Smooth muscle cell (in vitro differentiated cells): ENCODE measurements at regions not wholly inside any gene's neighbourhood (a gene's known extent, or its start where the extent isn't known, plus 50 kb on each side); places are given as distances from the start of the nearest gene placed in this dataset.

Experiments
- DNase-seq: peaks from one replicate; lab custom pipeline; 2025; ENCODE audit not compliant: unreplicated experiment; lab: John Stamatoyannopoulos, UW
- H2AFZ ChIP-seq: fragments of 200-600 bp; sonication (generic); 2 replicates; pipeline ENCODE4 v1.6.0; 2016; ENCODE audit warnings: antibody characterized with exemption, low read depth, mild to moderate bottlenecking
- H3F3A ChIP-seq: fragments of 200-600 bp; sonication (generic); 2 replicates; pipeline ENCODE4 v1.6.0; 2017; ENCODE audit warnings: antibody characterized with exemption, low read depth
- H3K27ac ChIP-seq: fragments of 200-600 bp; sonication (generic); 2 replicates; pipeline ENCODE4 v1.5.1; 2016; ENCODE audit warnings: low read depth, mild to moderate bottlenecking
- H3K27me3 ChIP-seq: fragments of 200-600 bp; sonication (generic); 2 replicates; pipeline ENCODE4 v1.6.1; 2016; ENCODE audit warnings: low read depth, mild to moderate bottlenecking
- H3K36me3 ChIP-seq: fragments of 200-600 bp; sonication (generic); 2 replicates; pipeline ENCODE4 v1.5.1; 2016; ENCODE audit warnings: low read depth
- H3K4me1 ChIP-seq: fragments of 200-600 bp; sonication (generic); 2 replicates; pipeline ENCODE4 v1.5.1; 2016; ENCODE audit warnings: low read depth
- H3K4me2 ChIP-seq: fragments of 200-600 bp; sonication (generic); 2 replicates; pipeline ENCODE4 v1.6.0; 2016; ENCODE audit warnings: mild to moderate bottlenecking
- H3K4me3 ChIP-seq: fragments of 200-600 bp; sonication (generic); 2 replicates; pipeline ENCODE4 v1.5.1; 2016; ENCODE audit warnings: mild to moderate bottlenecking
- H3K79me2 ChIP-seq: fragments of 200-600 bp; sonication (generic); 2 replicates; pipeline ENCODE4 v1.6.0; 2016; ENCODE audit warnings: low read depth, mild to moderate bottlenecking
- H3K9ac ChIP-seq: fragments of 200-600 bp; sonication (generic); 2 replicates; pipeline ENCODE4 v1.6.0; 2016; ENCODE audit warnings: low read depth
- H3K9me3 ChIP-seq: fragments of 200-600 bp; sonication (generic); replicated peaks from 2 replicates; pipeline ENCODE4 v1.5.1; 2016; ENCODE audit warnings: low read depth
- H4K20me1 ChIP-seq: fragments of 200-600 bp; sonication (generic); 2 replicates; pipeline ENCODE4 v1.6.0; 2016; ENCODE audit warnings: low read depth
- WGBS: methylation state at CpG from one replicate; pipeline ENCODE4 v1.1.7; 2016; ENCODE audit warnings: low lambda C conversion rate; 5-methylcytosine and 5-hydroxymethylcytosine counted together
- TF ChIP-seq, protein P1 (sequence below): fragments of 200-600 bp; sonication (generic); IDR thresholded peaks from 2 replicates; pipeline ENCODE4 v1.5.1; 2017; ENCODE audit warnings: borderline replicate concordance, mild to moderate bottlenecking, antibody characterized with exemption; ENCODE audit not compliant: insufficient read depth, poor library complexity, severe bottlenecking

DNA sequence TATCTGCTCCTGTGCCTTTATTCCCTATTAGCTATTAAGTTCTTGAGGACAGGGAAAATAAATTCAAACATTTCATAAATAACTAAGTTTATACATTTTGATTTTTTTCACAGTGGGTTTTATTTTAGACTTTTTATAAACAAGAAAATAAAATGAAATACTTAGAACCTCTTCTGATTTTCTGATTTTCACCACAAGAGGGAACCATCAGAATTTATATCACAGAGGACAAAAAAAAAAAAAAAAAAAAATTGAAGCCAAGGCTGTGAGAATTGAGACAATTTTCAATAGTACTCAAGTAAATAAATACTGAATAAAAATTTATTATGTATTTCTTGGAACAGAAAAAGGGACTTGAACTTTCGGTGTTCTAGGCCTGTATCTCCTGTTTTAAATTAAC, 288.1 kb downstream of the SH3BGRL start:
- H3K9me3 ChIP-seq = no peaks in the 10 kb centered on the region
- H4K20me1 ChIP-seq = no peaks in the 10 kb centered on the region
- no peaks in the 10 kb centered on the region for H3K4me1 ChIP-seq
- no peak overlapping the region for H3K4me3 ChIP-seq
- no peak overlapping the region for H3K9ac ChIP-seq
- no peak overlapping the region for H3K27ac ChIP-seq
- no peak overlapping the region for H2AFZ ChIP-seq
- WGBS = 47% methylated on average over 1 of the region's 1 CpG
- H3K36me3 ChIP-seq = no peaks in the 10 kb centered on the region
- no peaks in the 10 kb centered on the region for H3K79me2 ChIP-seq
- H3K27me3 ChIP-seq = no peaks in the 10 kb centered on the region
- H3F3A ChIP-seq = no peaks in the 10 kb centered on the region
- H3K4me2 ChIP-seq = no peak overlapping the region
- TF ChIP-seq, protein P1, sequence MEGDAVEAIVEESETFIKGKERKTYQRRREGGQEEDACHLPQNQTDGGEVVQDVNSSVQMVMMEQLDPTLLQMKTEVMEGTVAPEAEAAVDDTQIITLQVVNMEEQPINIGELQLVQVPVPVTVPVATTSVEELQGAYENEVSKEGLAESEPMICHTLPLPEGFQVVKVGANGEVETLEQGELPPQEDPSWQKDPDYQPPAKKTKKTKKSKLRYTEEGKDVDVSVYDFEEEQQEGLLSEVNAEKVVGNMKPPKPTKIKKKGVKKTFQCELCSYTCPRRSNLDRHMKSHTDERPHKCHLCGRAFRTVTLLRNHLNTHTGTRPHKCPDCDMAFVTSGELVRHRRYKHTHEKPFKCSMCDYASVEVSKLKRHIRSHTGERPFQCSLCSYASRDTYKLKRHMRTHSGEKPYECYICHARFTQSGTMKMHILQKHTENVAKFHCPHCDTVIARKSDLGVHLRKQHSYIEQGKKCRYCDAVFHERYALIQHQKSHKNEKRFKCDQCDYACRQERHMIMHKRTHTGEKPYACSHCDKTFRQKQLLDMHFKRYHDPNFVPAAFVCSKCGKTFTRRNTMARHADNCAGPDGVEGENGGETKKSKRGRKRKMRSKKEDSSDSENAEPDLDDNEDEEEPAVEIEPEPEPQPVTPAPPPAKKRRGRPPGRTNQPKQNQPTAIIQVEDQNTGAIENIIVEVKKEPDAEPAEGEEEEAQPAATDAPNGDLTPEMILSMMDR = peak; percentile 10
- no peak for DNase-seq

DNA sequence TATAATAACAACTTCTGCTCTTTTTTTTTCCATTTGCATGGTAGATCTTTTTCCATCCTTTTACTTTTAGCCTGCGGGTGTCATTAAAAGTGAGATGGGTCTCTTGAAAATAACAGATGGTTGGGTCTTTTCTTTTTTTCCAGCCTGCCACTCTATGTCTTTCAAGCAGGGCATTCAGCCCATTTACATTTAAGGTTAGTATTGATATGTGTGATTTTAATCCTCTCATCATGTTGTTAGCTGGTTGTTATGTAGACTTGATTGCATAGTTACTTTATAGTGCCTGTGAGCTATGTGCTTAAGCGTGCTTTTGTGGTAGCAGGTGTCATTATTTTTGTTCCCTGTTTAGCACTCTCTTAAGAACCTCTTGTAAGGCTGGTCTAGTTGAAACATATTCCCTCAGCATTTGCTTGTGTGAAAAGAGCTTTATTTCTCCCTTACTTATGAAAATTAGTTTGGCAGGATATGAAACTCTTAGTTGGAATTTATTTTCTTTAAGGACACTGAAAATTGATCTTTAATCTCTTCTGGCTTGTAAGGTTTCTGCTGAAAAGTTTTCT, 326.1 kb downstream of the SH3BGRL start:
- TF ChIP-seq, protein P1 = no peak
- peaks cover 4% of the 10 kb centered on the region for H3K9me3 ChIP-seq
- H4K20me1 ChIP-seq = no peaks in the 10 kb centered on the region
- no peak overlapping the region for H3K4me3 ChIP-seq
- H3K79me2 ChIP-seq = no peaks in the 10 kb centered on the region
- H3K27me3 ChIP-seq = no peaks in the 10 kb centered on the region
- 77% methylated on average over 2 of the region's 2 CpGs for WGBS
- H3K4me2 ChIP-seq = no peak overlapping the region
- H3K27ac ChIP-seq = no peak overlapping the region
- H3F3A ChIP-seq = no peaks in the 10 kb centered on the region
- H3K4me1 ChIP-seq = no peaks in the 10 kb centered on the region
- peaks cover 4% of the 10 kb centered on the region for H3K36me3 ChIP-seq
- H3K9ac ChIP-seq = no peak overlapping the region
- no peak for DNase-seq
- H2AFZ ChIP-seq = no peak overlapping the region

DNA sequence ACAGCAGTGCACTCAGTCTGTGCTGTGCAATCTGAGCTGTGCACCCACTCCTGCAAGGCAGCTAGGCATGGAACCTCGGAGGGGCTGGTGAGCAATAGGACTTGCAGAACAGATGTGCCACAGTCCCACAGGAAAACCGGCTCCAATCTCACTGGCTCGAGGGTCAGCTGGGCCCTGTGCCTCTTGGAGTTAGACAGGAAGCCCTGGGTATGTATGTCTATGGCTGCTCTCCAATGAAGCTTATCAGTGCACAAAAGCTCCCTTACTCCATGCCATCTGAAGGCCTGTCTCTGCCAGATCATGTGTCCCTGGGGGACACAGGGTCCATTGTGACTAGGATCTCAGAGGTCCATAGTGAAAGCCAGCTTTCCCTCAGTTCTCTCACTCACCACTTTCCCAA, 335.8 kb downstream of the SH3BGRL start:
- Histone ChIP-seq H3F3A (no peaks in the 10 kb centered on the region), H3K36me3 (no peaks in the 10 kb centered on the region), H3K27me3 (no peaks in the 10 kb centered on the region), H3K9ac (no peak overlapping the region), H2AFZ (no peak overlapping the region), H3K4me2 (no peak overlapping the region), H3K9me3 (no peaks in the 10 kb centered on the region), H3K79me2 (no peaks in the 10 kb centered on the region), H4K20me1 (no peaks in the 10 kb centered on the region), H3K4me1 (no peaks in the 10 kb centered on the region), H3K4me3 (no peak overlapping the region), H3K27ac (no peak overlapping the region)
- DNase-seq = no peak
- TF ChIP-seq, protein P1 = no peak
- WGBS = 60% methylated on average over 3 of the region's 3 CpGs

DNA sequence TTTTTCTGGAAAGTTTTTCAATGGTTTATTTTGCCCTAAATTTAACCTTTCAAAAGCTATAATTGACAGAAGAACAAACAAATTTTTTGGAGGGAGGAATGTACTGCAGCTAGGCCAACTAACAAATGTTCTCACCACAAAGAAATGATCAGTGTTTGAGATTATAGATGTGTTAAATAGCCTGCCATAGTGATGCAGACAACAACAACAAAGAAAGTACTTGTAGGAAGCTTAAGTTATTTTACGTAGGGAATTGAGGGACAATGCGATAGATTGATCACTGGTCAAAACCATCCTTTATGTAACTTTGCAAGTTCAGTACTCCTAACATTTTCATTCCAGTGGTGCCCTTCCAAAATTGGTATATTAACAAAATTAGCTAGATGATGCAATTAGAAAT, 340.4 kb downstream of the SH3BGRL start:
- Histone ChIP-seq H3K9me3 (no peaks in the 10 kb centered on the region), H4K20me1 (no peaks in the 10 kb centered on the region), H3K4me2 (no peak overlapping the region), H3K9ac (no peak overlapping the region), H3K27ac (no peak overlapping the region), H2AFZ (no peak overlapping the region), H3K4me1 (no peaks in the 10 kb centered on the region), H3F3A (no peaks in the 10 kb centered on the region), H3K27me3 (no peaks in the 10 kb centered on the region), H3K36me3 (no peaks in the 10 kb centered on the region), H3K79me2 (no peaks in the 10 kb centered on the region), H3K4me3 (no peak overlapping the region)
- no peak for DNase-seq
- TF ChIP-seq, protein P1 = no peak
- WGBS = 86% methylated on average over 2 of the region's 2 CpGs
